Tibial nerve (tissue), 4 donors: ENCODE measurements at regions not wholly inside any gene's neighbourhood (a gene's known extent, or its start where the extent isn't known, plus 50 kb on each side); places are given as distances from the start of the nearest gene placed in this dataset.

Source experiments
- CTCF ChIP-seq, 5 experiments: fragments of 200-600 bp in 3 of 5; fragments of 450-650 bp in 2 of 5; sonication (generic) in 3 of 5; IDR thresholded peaks; one replicate each; pipeline ENCODE4 v1.5.1; 2016 to 2019; ENCODE audit warnings: antibody characterized with exemption in 5 of 5, mild to moderate bottlenecking in 3 of 5, moderate library complexity in 2 of 5
- EP300 ChIP-seq, 2 donors: sonication (generic); formaldehyde crosslinking; IDR thresholded peaks; one replicate each; pipeline ENCODE4 v1.6.1; 2017; ENCODE audit warnings: antibody characterized with exemption in 2 of 2, mild to moderate bottlenecking in 1 of 2
- POLR2A ChIP-seq, 2 donors: fragments of 450-650 bp; IDR thresholded peaks; one replicate each; pipeline ENCODE4 v1.6.1; 2017; ENCODE audit warnings: antibody characterized with exemption in 2 of 2, mild to moderate bottlenecking in 2 of 2, moderate library complexity in 2 of 2

- TF ChIP-seq CTCF (IDR thresholded peaks at IDR 0.05) (no peak), POLR2A (IDR thresholded peaks at IDR 0.05) (no peak), EP300 (IDR thresholded peaks at IDR 0.05) (peak in 1 of 2 donors; percentile 22)
These were observed 89.8 kb downstream of the C16orf95 start for GRCh38 chr16:87227296-87227951.
